Endothelial cell of umbilical vein (primary cell): ENCODE measurements at regions not wholly inside any gene's neighbourhood (a gene's known extent, or its start where the extent isn't known, plus 50 kb on each side); places are given as distances from the start of the nearest gene placed in this dataset.

Experiments
- CTCF ChIP-seq, 2 donors: IDR thresholded peaks; 1 replicate in 1 of 2; 2 replicates in 1 of 2; pipeline ENCODE4 v1.5.1; 2011; ENCODE audit warnings: low read length in 2 of 2, mild to moderate bottlenecking in 2 of 2, moderate library complexity in 2 of 2, control low read depth in 1 of 2, inconsistent platforms in 1 of 2, low read depth in 1 of 2; ENCODE audit not compliant: insufficient read depth in 1 of 2; ENCODE audit errors: extremely low read depth in 1 of 2
- POLR2A ChIP-seq: IDR thresholded peaks from 2 replicates; pipeline ENCODE4 v1.6.1; 2012; ENCODE audit warnings: low read depth, mild to moderate bottlenecking, control low read depth, low read length
- POLR2AphosphoS5 ChIP-seq: IDR thresholded peaks from 2 replicates; pipeline ENCODE4 v1.6.1; 2012; ENCODE audit warnings: low read depth, mild to moderate bottlenecking, control low read depth, low read length, moderate library complexity; ENCODE audit not compliant: insufficient read depth

DNA sequence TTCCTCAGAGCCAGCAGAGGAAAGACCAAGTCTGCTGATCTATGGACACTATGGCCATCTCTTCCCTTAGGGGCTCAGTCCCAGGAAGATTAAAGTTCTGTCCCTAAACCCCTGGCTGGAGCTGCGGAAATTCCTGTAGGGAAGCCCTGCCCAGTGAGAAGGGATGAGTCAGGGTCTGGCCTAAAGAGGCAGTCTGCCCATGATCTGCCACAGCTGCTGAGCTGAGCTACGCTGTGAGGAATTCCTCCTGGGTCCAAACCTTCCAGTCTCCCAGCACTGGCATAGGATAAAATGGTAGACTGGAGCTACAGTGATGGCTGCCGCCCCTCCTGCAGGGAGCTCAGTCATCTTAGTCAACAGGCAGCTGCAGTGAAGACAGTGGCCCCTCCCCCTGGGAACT is 213.7 kb downstream of the BRINP2 start:
- TF ChIP-seq CTCF (IDR thresholded peaks at IDR 0.05; ENCODE audit: extremely low read depth in 1 of 2, insufficient read depth in 1 of 2, low read depth in 1 of 2, low read length in 2 of 2) (no peak), POLR2A (no peak), POLR2AphosphoS5 (no peak)
